Erythroblast (primary cell): ENCODE measurements at regions not wholly inside any gene's neighbourhood (a gene's known extent, or its start where the extent isn't known, plus 50 kb on each side); places are given as distances from the start of the nearest gene placed in this dataset.

Experiments
- GATA1 ChIP-seq: IDR thresholded peaks from 2 replicates; pipeline ENCODE4 v1.6.1; 2011; ENCODE audit warnings: low read depth, mild to moderate bottlenecking, control low read depth, low read length, moderate library complexity
- POLR2A ChIP-seq: IDR thresholded peaks from 2 replicates; pipeline ENCODE4 v1.6.1; 2011; ENCODE audit warnings: mild to moderate bottlenecking, low read length

DNA sequence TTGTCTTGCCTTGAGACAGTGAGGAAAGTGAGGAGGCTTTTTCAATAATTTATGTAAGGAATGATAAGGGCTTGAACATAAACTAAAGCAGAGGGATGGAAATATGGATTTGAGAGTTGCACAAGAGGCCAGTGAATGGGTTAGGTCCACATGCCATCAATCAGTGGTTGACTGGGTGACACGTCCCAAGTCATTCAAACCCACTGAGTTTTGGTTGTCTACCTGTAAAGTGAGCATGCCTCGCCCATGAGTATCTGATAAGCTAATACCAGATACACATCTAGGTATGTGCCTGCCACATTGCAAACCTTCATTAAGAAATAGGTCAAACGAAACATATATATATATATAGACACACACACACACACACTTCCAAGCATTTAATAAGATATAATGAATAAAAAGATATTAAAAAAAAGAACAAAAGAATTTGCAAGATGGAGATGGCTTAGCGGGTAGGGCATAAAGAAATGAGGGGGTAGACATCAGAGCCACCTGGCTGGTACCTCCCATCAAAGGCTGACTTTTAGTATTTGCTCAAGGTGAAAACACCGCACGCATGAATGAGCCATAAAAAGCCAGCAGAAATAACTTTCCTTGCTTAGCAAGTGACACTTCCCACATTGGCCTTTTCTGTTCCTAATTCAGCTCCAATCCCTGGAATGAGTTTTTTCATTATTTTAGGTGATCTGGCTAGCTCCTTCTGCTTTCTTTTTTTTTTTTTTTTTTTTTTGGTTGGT is 109.1 kb upstream of the GGTLC1 start:
- TF ChIP-seq POLR2A: no peak
- no peak for TF ChIP-seq GATA1
